Heart right ventricle (tissue), 16 donors: ENCODE measurements at regions not wholly inside any gene's neighbourhood (a gene's known extent, or its start where the extent isn't known, plus 50 kb on each side); places are given as distances from the start of the nearest gene placed in this dataset.

Experiments used
- ATAC-seq, 8 donors: fragments of 200-7000 bp; cut with Tn5 transposase; one replicate each; pipeline ENCODE4 v1.9.1; 2020; ENCODE audit warnings: mild to moderate bottlenecking in 8 of 8, moderate library complexity in 8 of 8, moderate number of reproducible peaks in 1 of 8
- DNase-seq, 2 donors: peaks; one replicate each; pipeline ENCODE4 v3.0.0-alpha.2; 2020
- H3K27ac ChIP-seq, 10 donors: fragments of 200-600 bp; sonication (generic) in 2 of 10; one replicate each; pipeline versions ENCODE4 v1.5.0 to v1.8.0; 2020 to 2022; ENCODE audit warnings: mild to moderate bottlenecking in 3 of 10
- H3K27me3 ChIP-seq, 7 donors: fragments of 200-600 bp; one replicate each; pipeline ENCODE4 v1.8.0; 2021 to 2022; ENCODE audit warnings: mild to moderate bottlenecking in 2 of 7
- H3K36me3 ChIP-seq, 9 donors: fragments of 200-600 bp; sonication (generic) in 1 of 9; one replicate each; pipeline versions ENCODE4 v1.5.0 to v1.8.0; 2020 to 2022; ENCODE audit warnings: mild to moderate bottlenecking in 2 of 9
- H3K4me1 ChIP-seq, 9 donors: fragments of 200-600 bp; sonication (generic) in 1 of 9; one replicate each; pipeline versions ENCODE4 v1.5.0 to v1.8.0; 2020 to 2022; ENCODE audit warnings: mild to moderate bottlenecking in 4 of 9
- H3K4me3 ChIP-seq, 10 donors: fragments of 200-600 bp; sonication (generic) in 2 of 10; one replicate each; pipeline versions ENCODE4 v1.5.0 to v1.8.0; 2020 to 2022; ENCODE audit warnings: mild to moderate bottlenecking in 7 of 10, moderate library complexity in 2 of 10
- H3K9me3 ChIP-seq, 11 donors: fragments of 200-600 bp in 10 of 11; sonication (generic) in 2 of 11; one replicate each; pipeline versions ENCODE4 v1.5.0 to v1.8.0; 2013 to 2022; ENCODE audit warnings: mild to moderate bottlenecking in 2 of 11, control low read depth in 1 of 11, moderate library complexity in 1 of 11
- WGBS, 2 donors: extraction: QIAGEN DNeasy Blood & Tissue Kit; methylation state at CpG; one replicate each; pipeline ENCODE4 v1.1.7; 2013; ENCODE audit warnings: inconsistent platforms in 1 of 2; 5-methylcytosine and 5-hydroxymethylcytosine counted together
- intact Hi-C, 10 donors: fragments of 100-400 bp; cut with DNase I; formaldehyde crosslinking; loops; one replicate each; pipeline versions ENCODE4 v1.11.1 to v1.14.2; 2022
- TF ChIP-seq, protein P1 (sequence below), 9 donors: fragments of 200-600 bp; sonication (generic) in 2 of 9; IDR thresholded peaks; one replicate each; pipeline versions ENCODE4 v1.5.0 to v1.8.0; 2021 to 2022; ENCODE audit warnings: antibody characterized with exemption in 9 of 9, mild to moderate bottlenecking in 5 of 9, moderate library complexity in 1 of 9
- donor health status: Arrhythmogenic right ventricular cardiomyopathy.
- donor health status: ischemic (EF 13 %, LVEDD 7.1; RV severe dilation, severe dysfunction).
- donor health status: healthy with polysubstance abuse.
- donor health status: DM: no; HTN: yes; CAD: no.
- donor health status: DM: no; HTN: no; CAD: no.
- donor health status: ischemic (EF 25% LVEDD 6.9; RV normal size, moderate dysfunction).
- donor health status: ischemic (EF 25% LVEDD 5.7; RV mildly dilated, moderate dysfunction).
- donor health status: healthy.
- donor health status: DM: yes; HTN: yes; CAD: no.
- donor health status: Ischemic cardiomyopathy.
- donor health status: ischemic (EF 35%, LVEDD 5.7; RV mildly dilated, moderate dysfunction).
- donor health status: nonischemic (EF 11% LVEDD 7.7; RV severe dilation, severe dysfunction).
- donor health status: DM: yes; HTN: yes; CAD: no.
- donor health status: PGD.
- donor health status: ischemic (EF 29% LVEDD 5.4; RV normal size, mild dysfunction).
- donor health status: nonischemic (EF 23%, LVEDD 6.1; RV moderate dilation, normal function).

DNA sequence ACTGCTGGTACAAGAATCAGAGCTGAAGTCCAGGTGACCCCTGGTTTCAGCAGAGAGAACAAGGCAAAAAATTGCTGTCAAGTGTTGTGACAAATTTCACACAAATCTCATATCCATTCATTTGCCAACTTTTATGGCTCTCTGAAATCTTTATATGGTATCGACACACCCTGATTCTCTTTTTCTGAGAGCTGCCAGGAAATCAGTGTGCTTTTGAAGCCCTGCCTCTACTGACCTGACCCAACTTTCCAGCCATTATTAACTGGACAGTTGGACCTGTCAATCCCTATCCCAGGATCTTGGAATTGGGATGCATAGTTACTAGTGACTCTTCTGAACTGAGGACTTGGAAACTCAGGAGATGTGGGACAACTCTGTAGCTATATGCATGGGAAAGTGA lies 288.2 kb upstream of the GADL1 start:
- H3K4me1 ChIP-seq: no peaks in the 10 kb centered on the region
- H3K4me3 ChIP-seq: no peak overlapping the region
- no peak overlapping the region for H3K27ac ChIP-seq
- no peaks in the 10 kb centered on the region for H3K9me3 ChIP-seq
- 90 to 100% methylated on average over 1 of the region's 1 CpG for WGBS, 2 donors
- no peaks in the 10 kb centered on the region for H3K36me3 ChIP-seq
- ATAC-seq (no peak), DNase-seq (no peak)
- TF ChIP-seq, protein P1, sequence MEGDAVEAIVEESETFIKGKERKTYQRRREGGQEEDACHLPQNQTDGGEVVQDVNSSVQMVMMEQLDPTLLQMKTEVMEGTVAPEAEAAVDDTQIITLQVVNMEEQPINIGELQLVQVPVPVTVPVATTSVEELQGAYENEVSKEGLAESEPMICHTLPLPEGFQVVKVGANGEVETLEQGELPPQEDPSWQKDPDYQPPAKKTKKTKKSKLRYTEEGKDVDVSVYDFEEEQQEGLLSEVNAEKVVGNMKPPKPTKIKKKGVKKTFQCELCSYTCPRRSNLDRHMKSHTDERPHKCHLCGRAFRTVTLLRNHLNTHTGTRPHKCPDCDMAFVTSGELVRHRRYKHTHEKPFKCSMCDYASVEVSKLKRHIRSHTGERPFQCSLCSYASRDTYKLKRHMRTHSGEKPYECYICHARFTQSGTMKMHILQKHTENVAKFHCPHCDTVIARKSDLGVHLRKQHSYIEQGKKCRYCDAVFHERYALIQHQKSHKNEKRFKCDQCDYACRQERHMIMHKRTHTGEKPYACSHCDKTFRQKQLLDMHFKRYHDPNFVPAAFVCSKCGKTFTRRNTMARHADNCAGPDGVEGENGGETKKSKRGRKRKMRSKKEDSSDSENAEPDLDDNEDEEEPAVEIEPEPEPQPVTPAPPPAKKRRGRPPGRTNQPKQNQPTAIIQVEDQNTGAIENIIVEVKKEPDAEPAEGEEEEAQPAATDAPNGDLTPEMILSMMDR (IDR thresholded peaks at IDR 0.05): no peak
- H3K27me3 ChIP-seq: no peaks in the 10 kb centered on the region
- intact Hi-C loops: no loop called here

DNA sequence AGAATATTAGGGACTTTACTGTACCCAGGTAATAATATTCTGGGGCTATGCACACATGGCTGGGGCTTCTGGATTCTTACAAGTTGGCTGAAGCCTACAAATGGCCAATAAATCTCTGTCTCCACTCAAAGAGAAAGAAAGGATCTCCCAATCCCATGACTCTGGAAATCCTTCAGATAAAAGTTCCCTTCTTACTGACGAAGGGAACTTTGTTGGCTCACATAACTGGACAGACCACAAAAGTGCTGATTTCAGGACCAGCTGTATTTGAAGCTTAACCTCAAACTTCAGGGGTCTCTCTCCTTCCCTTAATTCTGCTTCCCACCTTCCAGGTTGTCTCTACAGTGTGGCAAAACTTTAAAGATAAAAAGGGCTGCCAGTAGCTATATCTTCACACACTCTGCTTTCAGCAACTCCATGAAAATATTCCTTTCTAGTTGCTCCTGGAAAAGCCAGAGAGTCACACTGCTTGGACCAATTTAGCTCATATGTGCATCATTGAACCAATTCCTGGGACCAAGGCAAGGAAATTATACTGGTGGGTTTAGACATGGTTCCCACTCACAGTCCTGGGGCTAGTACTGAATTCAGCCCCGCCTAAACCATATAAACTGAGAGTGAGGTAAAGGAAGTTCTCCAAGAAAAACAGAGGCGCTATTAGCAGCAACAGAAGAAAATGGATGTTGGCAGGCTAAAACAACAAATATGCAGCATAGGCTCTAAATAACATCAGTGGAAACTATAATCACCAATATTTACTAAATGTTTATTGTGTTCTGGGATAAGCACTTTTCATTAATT lies 290.0 kb upstream of the GADL1 start:
- Histone ChIP-seq H3K4me1 (peaks cover 0 to 10% (median 0%) of the 10 kb centered on the region in 9 donors), H3K36me3 (no peaks in the 10 kb centered on the region), H3K9me3 (no peaks in the 10 kb centered on the region), H3K27ac (peak overlapping the region in 2 of 10 donors; percentile 12 to 24), H3K4me3 (no peak overlapping the region), H3K27me3 (no peaks in the 10 kb centered on the region)
- intact Hi-C loops: no loop called here
- DNase-seq (no peak), ATAC-seq (no peak)
- TF ChIP-seq, protein P1 (IDR thresholded peaks at IDR 0.05): no peak
- 63 to 65% methylated on average over 3 of the region's 3 CpGs for WGBS, 2 donors

DNA sequence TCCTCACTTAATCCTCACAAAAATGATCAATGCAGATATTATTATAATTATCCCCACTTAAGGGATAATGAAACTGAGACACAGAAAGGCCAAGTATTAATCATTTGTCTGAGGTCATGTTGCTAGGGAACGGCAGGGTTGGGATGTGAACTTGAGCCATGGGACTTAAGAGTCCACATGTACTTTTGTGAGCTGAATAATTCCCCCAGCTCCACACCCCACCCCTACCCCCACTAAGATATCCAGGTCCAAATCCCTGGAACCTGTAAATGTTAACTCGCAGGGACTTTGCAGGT lies 290.5 kb upstream of the GADL1 start:
- H3K27ac ChIP-seq: peak overlapping the region in 1 of 10 donors; percentile 12
- WGBS, 2 donors: 76 to 77% methylated on average over 2 of the region's 2 CpGs
- H3K9me3 ChIP-seq: no peaks in the 10 kb centered on the region
- H3K4me3 ChIP-seq: no peak overlapping the region
- TF ChIP-seq, protein P1 (IDR thresholded peaks at IDR 0.05): no peak
- intact Hi-C loops: no loop called here
- no peaks in the 10 kb centered on the region for H3K36me3 ChIP-seq
- peaks cover 0 to 10% (median 0%) of the 10 kb centered on the region in 9 donors for H3K4me1 ChIP-seq
- peak in 3 of 8 donors; percentile 43 to 57 (median 51) for ATAC-seq
- DNase-seq: no peak
- H3K27me3 ChIP-seq: no peaks in the 10 kb centered on the region

DNA sequence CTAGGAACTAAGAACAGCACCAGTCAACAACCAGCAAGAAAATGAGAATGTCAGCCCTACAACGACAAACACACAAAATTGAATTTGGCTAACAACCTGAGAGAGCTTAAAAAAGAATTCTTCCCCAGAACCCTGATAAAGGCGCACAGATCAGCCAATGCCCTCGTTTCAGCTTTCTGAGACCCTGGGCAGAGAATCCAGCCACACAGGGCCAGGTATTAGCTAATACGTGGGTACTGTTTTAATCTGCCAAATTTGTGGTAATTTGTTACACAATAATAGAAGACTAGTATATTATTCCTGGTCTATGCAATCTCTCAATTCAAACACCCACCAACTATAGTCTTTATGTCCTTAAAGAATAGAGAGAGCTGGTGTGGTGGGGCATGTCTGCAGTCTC lies 291.6 kb upstream of the GADL1 start:
- ATAC-seq (no peak), DNase-seq (no peak)
- intact Hi-C loops: no loop called here
- Histone ChIP-seq H3K4me1 (peaks cover 0 to 10% (median 0%) of the 10 kb centered on the region in 9 donors), H3K9me3 (no peaks in the 10 kb centered on the region), H3K36me3 (no peaks in the 10 kb centered on the region), H3K4me3 (no peak overlapping the region), H3K27ac (no peak overlapping the region), H3K27me3 (no peaks in the 10 kb centered on the region)
- TF ChIP-seq, protein P1 (IDR thresholded peaks at IDR 0.05): no peak
- 79 to 90% methylated on average over 4 of the region's 4 CpGs for WGBS, 2 donors
